Tibial nerve (tissue), 3 donors: ENCODE measurements at regions not wholly inside any gene's neighbourhood (a gene's known extent, or its start where the extent isn't known, plus 50 kb on each side); places are given as distances from the start of the nearest gene placed in this dataset.

Experiments used
- POLR2A ChIP-seq, 2 donors: fragments of 450-650 bp; IDR thresholded peaks; one replicate each; pipeline ENCODE4 v1.6.1; 2017; ENCODE audit warnings: antibody characterized with exemption in 2 of 2, mild to moderate bottlenecking in 2 of 2, moderate library complexity in 2 of 2
- TF ChIP-seq, protein P1 (sequence below), 5 experiments: fragments of 200-600 bp in 3 of 5; fragments of 450-650 bp in 2 of 5; sonication (generic) in 3 of 5; IDR thresholded peaks; one replicate each; pipeline ENCODE4 v1.5.1; 2016 to 2019; ENCODE audit warnings: antibody characterized with exemption in 5 of 5, mild to moderate bottlenecking in 3 of 5, moderate library complexity in 2 of 5

DNA sequence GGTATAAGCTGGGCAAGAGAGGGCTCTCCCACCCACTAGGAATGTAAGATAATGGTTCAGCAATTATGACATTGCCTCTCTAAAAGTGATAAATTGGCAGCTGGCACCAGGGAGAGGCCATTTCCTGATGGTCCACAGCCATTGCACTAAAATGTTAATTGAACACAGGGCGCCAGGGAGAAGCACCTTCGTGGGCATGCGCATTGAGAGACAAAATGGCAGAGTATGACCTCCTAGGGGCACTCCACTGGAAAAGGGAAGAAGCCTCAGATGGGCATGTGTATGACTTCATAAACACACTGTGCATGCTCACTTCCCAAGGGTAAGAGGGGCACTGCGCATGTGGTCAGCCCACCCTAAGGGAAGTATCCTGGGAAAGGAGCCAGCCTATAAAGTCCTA is 419.2 kb downstream of the AGTPBP1 start:
- TF ChIP-seq, protein P1, sequence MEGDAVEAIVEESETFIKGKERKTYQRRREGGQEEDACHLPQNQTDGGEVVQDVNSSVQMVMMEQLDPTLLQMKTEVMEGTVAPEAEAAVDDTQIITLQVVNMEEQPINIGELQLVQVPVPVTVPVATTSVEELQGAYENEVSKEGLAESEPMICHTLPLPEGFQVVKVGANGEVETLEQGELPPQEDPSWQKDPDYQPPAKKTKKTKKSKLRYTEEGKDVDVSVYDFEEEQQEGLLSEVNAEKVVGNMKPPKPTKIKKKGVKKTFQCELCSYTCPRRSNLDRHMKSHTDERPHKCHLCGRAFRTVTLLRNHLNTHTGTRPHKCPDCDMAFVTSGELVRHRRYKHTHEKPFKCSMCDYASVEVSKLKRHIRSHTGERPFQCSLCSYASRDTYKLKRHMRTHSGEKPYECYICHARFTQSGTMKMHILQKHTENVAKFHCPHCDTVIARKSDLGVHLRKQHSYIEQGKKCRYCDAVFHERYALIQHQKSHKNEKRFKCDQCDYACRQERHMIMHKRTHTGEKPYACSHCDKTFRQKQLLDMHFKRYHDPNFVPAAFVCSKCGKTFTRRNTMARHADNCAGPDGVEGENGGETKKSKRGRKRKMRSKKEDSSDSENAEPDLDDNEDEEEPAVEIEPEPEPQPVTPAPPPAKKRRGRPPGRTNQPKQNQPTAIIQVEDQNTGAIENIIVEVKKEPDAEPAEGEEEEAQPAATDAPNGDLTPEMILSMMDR (IDR thresholded peaks at IDR 0.05), result no peak
- TF ChIP-seq POLR2A (IDR thresholded peaks at IDR 0.05), result no peak
